Neural cell (in vitro differentiated cells): ENCODE measurements at regions not wholly inside any gene's neighbourhood (a gene's known extent, or its start where the extent isn't known, plus 50 kb on each side); places are given as distances from the start of the nearest gene placed in this dataset.

Experiments
- H2AFZ ChIP-seq: fragments of 200-600, 300-800 bp; sonication (generic), shearing (Covaris generic); 2 replicates; pipeline ENCODE4 v1.6.0; 2014; ENCODE audit warnings: low read depth, mild to moderate bottlenecking, antibody characterized with exemption, low read length, moderate library complexity
- H3F3A ChIP-seq: fragments of 200-600 bp; shearing (Covaris generic); 2 replicates; pipeline ENCODE4 v1.6.1; 2016; ENCODE audit warnings: mild to moderate bottlenecking, moderate library complexity, mixed read lengths, antibody characterized with exemption, low read length; ENCODE audit not compliant: insufficient read depth, poor library complexity, severe bottlenecking
- H3K27ac ChIP-seq: fragments of 200-600, 300-800 bp; sonication (generic), shearing (Covaris generic); 2 replicates; pipeline ENCODE4 v1.5.1; 2014; ENCODE audit warnings: mild to moderate bottlenecking, low read length, moderate library complexity
- H3K27me3 ChIP-seq: fragments of 300-800, 200-600 bp; sonication (generic), shearing (Covaris generic); 2 replicates; pipeline ENCODE4 v1.6.0; 2014; ENCODE audit warnings: mild to moderate bottlenecking, low read depth, low read length, moderate library complexity; ENCODE audit not compliant: insufficient read depth
- H3K36me3 ChIP-seq: fragments of 300-800, 200-600 bp; sonication (generic), shearing (Covaris generic); 2 replicates; pipeline ENCODE4 v1.5.1; 2014; ENCODE audit warnings: mild to moderate bottlenecking, antibody characterized with exemption, low read length, moderate library complexity; ENCODE audit not compliant: insufficient read depth
- H3K4me2 ChIP-seq: fragments of 300-800, 200-600 bp; sonication (generic), shearing (Covaris generic); 2 replicates; pipeline ENCODE4 v1.6.0; 2014; ENCODE audit warnings: mild to moderate bottlenecking, low read length
- H3K4me3 ChIP-seq: fragments of 300-800, 200-600 bp; sonication (generic), shearing (Covaris generic); 2 replicates; pipeline ENCODE4 v1.5.1; 2014; ENCODE audit warnings: mild to moderate bottlenecking, low read length, moderate library complexity
- H3K79me2 ChIP-seq: fragments of 200-600 bp; shearing (Covaris generic); replicated peaks from 2 replicates; pipeline ENCODE4 v1.6.0; 2014; ENCODE audit warnings: mild to moderate bottlenecking, low read length, moderate library complexity; ENCODE audit not compliant: insufficient read depth
- H3K9ac ChIP-seq: fragments of 300-800, 200-600 bp; sonication (generic), shearing (Covaris generic); 2 replicates; pipeline ENCODE4 v1.6.1; 2016; ENCODE audit warnings: mild to moderate bottlenecking, low read length, mixed read lengths
- H3K9me2 ChIP-seq: fragments of 200-600 bp; shearing (Covaris generic); 2 replicates; pipeline ENCODE4 v1.6.1; 2016; ENCODE audit warnings: mild to moderate bottlenecking, low read length, mixed read lengths; ENCODE audit not compliant: insufficient read depth
- H3K9me3 ChIP-seq: fragments of 200-600, 300-800 bp; sonication (generic), shearing (Covaris generic); 2 replicates; pipeline ENCODE4 v1.6.1; 2016; ENCODE audit warnings: mild to moderate bottlenecking, mixed run types, low read length, moderate library complexity, mixed read lengths
- H4K20me1 ChIP-seq: fragments of 200-600 bp; shearing (Covaris generic); 2 replicates; pipeline ENCODE4 v1.6.1; 2016; ENCODE audit warnings: mild to moderate bottlenecking, mixed run types; ENCODE audit not compliant: insufficient read depth
- EP300 ChIP-seq: fragments of 450-650 bp; conservative IDR thresholded peaks from 2 replicates; pipeline ENCODE4 v1.6.1; 2014; ENCODE audit warnings: antibody characterized with exemption, mild to moderate bottlenecking, moderate library complexity; ENCODE audit not compliant: poor library complexity, severe bottlenecking
- EZH2 ChIP-seq: fragments of 200-600, 300-800 bp; shearing (Covaris generic), sonication (generic); IDR thresholded peaks from 2 replicates; pipeline ENCODE4 v1.6.1; 2014; ENCODE audit warnings: antibody characterized with exemption, low read length, borderline replicate concordance, mild to moderate bottlenecking; ENCODE audit not compliant: insufficient read depth, poor library complexity, severe bottlenecking
- MXI1 ChIP-seq: fragments of 450-650 bp; conservative IDR thresholded peaks from 2 replicates; pipeline ENCODE4 v1.6.1; 2014; ENCODE audit warnings: antibody characterized with exemption, mild to moderate bottlenecking; ENCODE audit not compliant: poor library complexity, severe bottlenecking
- POLR2AphosphoS5 ChIP-seq: IDR thresholded peaks from 2 replicates; pipeline ENCODE4 v1.6.1; 2012
- RAD21 ChIP-seq: fragments of 450-650 bp; conservative IDR thresholded peaks from 2 replicates; pipeline ENCODE4 v1.6.1; 2014; ENCODE audit warnings: antibody characterized with exemption, mild to moderate bottlenecking, moderate library complexity
- SMC3 ChIP-seq: fragments of 450-650 bp; conservative IDR thresholded peaks from 2 replicates; pipeline ENCODE4 v1.6.1; 2014; ENCODE audit warnings: antibody characterized with exemption, mild to moderate bottlenecking, moderate library complexity; ENCODE audit not compliant: poor library complexity
- TAF1 ChIP-seq: IDR thresholded peaks from 2 replicates; pipeline ENCODE4 v1.6.1; 2012; ENCODE audit warnings: low read depth
- TF ChIP-seq, protein P1 (sequence below): IDR thresholded peaks from 2 replicates; pipeline ENCODE4 v1.6.1; 2012; ENCODE audit warnings: borderline replicate concordance
- TF ChIP-seq, protein P2 (sequence below): fragments of 450-650 bp; IDR thresholded peaks from 2 replicates; pipeline ENCODE4 v1.5.1; 2014; ENCODE audit warnings: antibody characterized with exemption, mild to moderate bottlenecking, moderate library complexity; ENCODE audit not compliant: poor library complexity, severe bottlenecking

DNA sequence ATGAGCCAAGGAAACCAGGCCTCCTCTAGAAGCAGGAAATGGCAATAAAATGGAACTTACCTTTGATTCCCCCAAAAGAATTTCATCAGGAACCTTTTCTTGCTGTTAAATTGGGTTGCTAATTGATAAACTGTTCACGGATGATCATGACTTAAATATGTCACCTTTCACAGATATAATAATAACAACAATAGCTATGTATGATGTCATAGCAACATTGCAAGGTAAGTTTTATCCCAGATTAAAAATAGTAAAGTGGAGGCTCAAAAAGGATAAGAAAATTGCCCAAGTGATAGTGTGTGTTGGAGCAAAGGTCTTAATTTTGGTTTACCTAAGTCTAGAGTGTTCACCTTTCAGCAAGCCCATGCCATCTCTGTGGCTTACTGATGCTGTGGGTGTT is 357.6 kb upstream of the CELF2 start:
- Histone ChIP-seq H2AFZ (no peak overlapping the region), H3K9me3 (no peaks in the 10 kb centered on the region), H3K27ac (no peak overlapping the region), H3K4me3 (no peak overlapping the region), H3K9me2 (no peaks in the 10 kb centered on the region), H3K79me2 (no peaks in the 10 kb centered on the region), H3K27me3 (no peaks in the 10 kb centered on the region), H3K36me3 (no peaks in the 10 kb centered on the region), H3K4me2 (no peak overlapping the region), H3F3A (no peaks in the 10 kb centered on the region), H3K9ac (no peak overlapping the region), H4K20me1 (no peaks in the 10 kb centered on the region)
- TF ChIP-seq EP300 (no peak), TAF1 (no peak), MXI1 (no peak), SMC3 (no peak), POLR2AphosphoS5 (no peak), EZH2 (no peak), RAD21 (no peak)
- TF ChIP-seq, protein P1, sequence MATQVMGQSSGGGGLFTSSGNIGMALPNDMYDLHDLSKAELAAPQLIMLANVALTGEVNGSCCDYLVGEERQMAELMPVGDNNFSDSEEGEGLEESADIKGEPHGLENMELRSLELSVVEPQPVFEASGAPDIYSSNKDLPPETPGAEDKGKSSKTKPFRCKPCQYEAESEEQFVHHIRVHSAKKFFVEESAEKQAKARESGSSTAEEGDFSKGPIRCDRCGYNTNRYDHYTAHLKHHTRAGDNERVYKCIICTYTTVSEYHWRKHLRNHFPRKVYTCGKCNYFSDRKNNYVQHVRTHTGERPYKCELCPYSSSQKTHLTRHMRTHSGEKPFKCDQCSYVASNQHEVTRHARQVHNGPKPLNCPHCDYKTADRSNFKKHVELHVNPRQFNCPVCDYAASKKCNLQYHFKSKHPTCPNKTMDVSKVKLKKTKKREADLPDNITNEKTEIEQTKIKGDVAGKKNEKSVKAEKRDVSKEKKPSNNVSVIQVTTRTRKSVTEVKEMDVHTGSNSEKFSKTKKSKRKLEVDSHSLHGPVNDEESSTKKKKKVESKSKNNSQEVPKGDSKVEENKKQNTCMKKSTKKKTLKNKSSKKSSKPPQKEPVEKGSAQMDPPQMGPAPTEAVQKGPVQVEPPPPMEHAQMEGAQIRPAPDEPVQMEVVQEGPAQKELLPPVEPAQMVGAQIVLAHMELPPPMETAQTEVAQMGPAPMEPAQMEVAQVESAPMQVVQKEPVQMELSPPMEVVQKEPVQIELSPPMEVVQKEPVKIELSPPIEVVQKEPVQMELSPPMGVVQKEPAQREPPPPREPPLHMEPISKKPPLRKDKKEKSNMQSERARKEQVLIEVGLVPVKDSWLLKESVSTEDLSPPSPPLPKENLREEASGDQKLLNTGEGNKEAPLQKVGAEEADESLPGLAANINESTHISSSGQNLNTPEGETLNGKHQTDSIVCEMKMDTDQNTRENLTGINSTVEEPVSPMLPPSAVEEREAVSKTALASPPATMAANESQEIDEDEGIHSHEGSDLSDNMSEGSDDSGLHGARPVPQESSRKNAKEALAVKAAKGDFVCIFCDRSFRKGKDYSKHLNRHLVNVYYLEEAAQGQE: no peak
- TF ChIP-seq, protein P2, sequence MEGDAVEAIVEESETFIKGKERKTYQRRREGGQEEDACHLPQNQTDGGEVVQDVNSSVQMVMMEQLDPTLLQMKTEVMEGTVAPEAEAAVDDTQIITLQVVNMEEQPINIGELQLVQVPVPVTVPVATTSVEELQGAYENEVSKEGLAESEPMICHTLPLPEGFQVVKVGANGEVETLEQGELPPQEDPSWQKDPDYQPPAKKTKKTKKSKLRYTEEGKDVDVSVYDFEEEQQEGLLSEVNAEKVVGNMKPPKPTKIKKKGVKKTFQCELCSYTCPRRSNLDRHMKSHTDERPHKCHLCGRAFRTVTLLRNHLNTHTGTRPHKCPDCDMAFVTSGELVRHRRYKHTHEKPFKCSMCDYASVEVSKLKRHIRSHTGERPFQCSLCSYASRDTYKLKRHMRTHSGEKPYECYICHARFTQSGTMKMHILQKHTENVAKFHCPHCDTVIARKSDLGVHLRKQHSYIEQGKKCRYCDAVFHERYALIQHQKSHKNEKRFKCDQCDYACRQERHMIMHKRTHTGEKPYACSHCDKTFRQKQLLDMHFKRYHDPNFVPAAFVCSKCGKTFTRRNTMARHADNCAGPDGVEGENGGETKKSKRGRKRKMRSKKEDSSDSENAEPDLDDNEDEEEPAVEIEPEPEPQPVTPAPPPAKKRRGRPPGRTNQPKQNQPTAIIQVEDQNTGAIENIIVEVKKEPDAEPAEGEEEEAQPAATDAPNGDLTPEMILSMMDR: no peak

DNA sequence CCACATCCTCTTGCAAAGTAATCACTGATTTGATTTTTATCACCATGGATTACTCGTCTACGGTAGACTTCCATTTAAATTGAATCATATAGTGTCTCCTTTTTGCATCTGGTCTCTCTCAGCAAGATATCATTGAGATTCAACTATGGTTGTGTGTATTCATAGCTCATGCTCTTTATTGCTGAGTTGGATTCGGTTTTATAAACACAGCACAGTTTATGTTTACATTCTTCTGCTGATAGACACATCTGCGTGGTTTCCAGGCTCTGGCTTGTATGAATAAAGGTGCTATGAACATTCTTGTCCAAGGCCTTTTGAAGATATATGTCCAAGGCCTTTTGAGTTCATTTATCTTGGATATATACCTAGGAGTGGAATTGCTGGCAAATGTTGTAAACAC is 356.5 kb upstream of the CELF2 start:
- H3K4me2 ChIP-seq: no peak overlapping the region
- H3F3A ChIP-seq: no peaks in the 10 kb centered on the region
- H2AFZ ChIP-seq: no peak overlapping the region
- H3K9ac ChIP-seq: no peak overlapping the region
- H3K36me3 ChIP-seq: no peaks in the 10 kb centered on the region
- no peaks in the 10 kb centered on the region for H3K9me3 ChIP-seq
- H3K27me3 ChIP-seq: no peaks in the 10 kb centered on the region
- H3K9me2 ChIP-seq: no peaks in the 10 kb centered on the region
- H3K27ac ChIP-seq: no peak overlapping the region
- no peaks in the 10 kb centered on the region for H4K20me1 ChIP-seq
- H3K4me3 ChIP-seq: no peak overlapping the region
- H3K79me2 ChIP-seq: no peaks in the 10 kb centered on the region
- TF ChIP-seq EP300: no peak
- TF ChIP-seq SMC3: no peak
- TF ChIP-seq, protein P2: no peak
- TF ChIP-seq, protein P1: no peak
- no peak for TF ChIP-seq POLR2AphosphoS5
- TF ChIP-seq EZH2: no peak
- no peak for TF ChIP-seq MXI1
- TF ChIP-seq TAF1: no peak
- no peak for TF ChIP-seq RAD21
